NCI-H2107 treated with DMSO at 0.1 percent for 48 hours (cell line): ENCODE measurements at regions not wholly inside any gene's neighbourhood (a gene's known extent, or its start where the extent isn't known, plus 50 kb on each side); places are given as distances from the start of the nearest gene placed in this dataset.

Source experiments
- DNase-seq: peaks from one replicate; lab custom pipeline; 2025; ENCODE audit not compliant: unreplicated experiment; lab: John Stamatoyannopoulos, UW

GRCh38 chr9:101792475-101792874 lies 54.0 kb upstream of the GRIN3A start:
- no peak for DNase-seq

DNA sequence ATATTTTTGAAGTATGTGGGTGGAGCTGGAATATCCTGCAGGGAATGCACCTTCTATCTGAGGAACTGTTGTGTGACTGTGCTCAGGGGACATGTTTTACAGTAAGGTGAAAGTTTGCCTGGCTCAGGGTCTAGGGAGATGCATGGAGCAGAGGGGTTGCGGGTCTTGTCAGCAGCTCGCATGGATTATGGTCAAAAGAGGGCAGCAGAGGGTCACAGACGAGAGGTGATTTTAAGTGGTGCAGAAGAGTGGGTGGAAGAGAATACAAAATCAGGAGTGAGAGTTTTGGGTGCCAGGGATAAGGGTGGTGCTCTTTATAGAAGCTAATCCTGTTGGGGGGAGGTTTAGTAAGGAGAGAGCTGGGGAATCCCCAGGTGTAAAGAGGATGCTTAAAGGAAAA lies 53.5 kb upstream of the GRIN3A start:
- peak; percentile 29 for DNase-seq

DNA sequence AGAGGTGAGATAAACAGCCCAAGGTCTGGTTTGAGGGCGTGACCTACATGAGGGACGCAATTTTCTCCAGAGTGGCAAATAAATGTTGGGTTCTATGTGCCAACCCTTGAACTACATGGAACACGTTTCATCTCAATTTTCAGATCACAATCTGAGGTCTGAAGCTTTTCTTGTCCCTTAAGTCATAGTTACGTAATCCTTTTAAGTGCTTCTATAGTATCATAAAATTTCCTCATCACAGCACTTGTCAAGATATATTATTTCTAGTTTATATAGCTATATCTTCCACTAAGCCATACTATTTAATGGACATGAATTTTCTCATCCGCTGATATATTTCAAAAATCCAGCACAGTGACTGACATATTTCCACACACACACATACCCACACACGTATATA lies 53.1 kb upstream of the GRIN3A start:
- no peak for DNase-seq
